HG03280 (cell line): ENCODE measurements at regions not wholly inside any gene's neighbourhood (a gene's known extent, or its start where the extent isn't known, plus 50 kb on each side); places are given as distances from the start of the nearest gene placed in this dataset.

Source experiments
- ATAC-seq: cut with Tn5 transposase; IDR thresholded peaks from one replicate; pipeline ENCODE4 v1.9.1; 2021; ENCODE audit warnings: mild to moderate bottlenecking, moderate library complexity; ENCODE audit not compliant: unreplicated experiment

- no peak for ATAC-seq
Observed at GRCh38 chr1:219365451-219365850, 191.8 kb downstream of the LYPLAL1 start.

DNA sequence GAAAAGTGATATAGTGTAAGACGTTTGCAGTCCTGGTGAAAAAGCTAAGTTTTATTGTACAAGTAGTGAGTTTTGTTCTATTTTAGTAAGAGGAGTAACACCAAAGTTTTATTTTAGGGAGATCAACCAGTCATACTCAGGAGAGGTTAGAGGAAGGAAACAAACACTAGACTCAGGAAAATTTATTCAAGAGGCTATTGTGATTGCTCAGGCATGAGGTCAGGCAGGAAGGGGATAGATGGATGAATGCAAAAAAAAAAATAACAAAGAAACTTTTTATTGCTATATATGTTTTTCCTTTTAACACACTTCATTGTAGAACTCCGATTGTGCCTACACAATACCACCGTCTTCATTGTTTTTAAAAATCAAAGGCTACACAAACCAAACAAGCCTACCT, 189.0 kb downstream of the LYPLAL1 start:
- no peak for ATAC-seq

DNA sequence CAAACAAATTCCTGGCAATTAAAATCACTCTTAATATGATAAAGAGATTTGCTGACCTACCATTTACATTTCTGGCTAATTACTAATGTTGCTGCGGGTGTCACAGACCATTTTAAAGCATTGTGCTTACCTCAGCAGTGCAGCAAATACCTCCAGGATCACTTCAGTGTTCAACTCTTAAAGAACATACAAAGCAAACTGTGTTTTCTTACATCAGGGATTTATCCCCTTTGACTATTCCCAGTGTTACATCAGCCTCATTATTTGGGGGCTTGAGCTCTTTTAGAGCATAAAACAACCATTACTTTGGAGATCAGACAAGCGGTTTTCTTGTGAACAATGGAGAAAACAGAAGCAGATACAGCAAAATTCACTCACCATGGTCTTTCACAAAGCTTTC, 185.4 kb downstream of the LYPLAL1 start:
- no peak for ATAC-seq

DNA sequence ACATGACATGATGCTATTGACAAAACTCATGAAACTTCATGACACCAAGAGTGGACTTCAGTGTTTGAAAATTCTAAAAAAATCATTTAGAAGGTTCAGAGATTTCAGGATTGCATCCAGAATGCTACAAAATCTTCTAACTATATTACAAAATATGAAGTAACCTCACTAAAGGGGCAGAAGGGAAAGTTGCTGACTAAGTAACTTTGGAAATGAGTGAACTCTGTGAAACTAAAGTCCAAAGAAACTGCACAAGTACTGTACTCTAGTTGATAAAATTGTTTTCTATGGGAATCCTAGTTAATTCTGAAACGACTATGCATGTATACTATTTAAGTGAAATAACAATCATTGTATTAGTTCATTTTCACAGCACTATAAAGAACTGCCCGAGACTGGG, 184.4 kb downstream of the LYPLAL1 start:
- ATAC-seq, result no peak

- no peak for ATAC-seq
Observed at GRCh38 chr1:219354962-219355361, 181.3 kb downstream of the LYPLAL1 start.

DNA sequence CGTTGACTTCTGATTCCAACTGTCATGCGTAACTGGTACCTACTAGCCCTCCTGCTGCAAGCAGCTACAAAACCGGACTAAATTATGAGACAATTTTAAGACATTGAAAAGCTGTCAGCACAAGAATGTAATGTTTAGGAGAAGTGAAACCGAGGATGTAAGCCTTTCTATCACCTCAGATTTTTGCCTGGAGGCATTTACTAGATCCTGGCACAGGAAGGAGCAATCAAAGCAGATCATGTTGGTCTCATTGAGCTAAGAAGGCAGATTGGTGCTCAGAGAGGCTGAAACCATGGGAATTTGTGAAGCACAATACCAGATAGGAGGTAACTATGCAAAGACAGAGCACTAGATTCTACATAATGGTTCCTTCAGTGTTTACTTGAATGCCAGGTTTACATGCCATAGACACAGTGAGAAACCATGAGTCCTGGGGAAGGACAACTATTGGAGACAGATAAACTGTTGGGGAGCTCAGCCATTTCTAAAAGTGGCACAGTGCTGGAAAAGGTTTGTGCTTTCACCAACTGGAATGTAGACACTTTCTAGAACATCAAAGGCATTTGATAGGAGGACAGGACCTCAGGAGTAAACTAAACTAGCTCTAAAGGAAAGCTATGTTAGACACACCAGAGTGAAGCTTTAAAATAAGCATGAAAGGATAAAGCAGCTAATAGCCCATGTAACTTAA, 179.4 kb downstream of the LYPLAL1 start:
- ATAC-seq, result no peak

GRCh38 chr1:219350172-219350931, 176.7 kb downstream of the LYPLAL1 start:
- no peak for ATAC-seq

GRCh38 chr1:219347921-219348391, 174.3 kb downstream of the LYPLAL1 start:
- ATAC-seq, result no peak

DNA sequence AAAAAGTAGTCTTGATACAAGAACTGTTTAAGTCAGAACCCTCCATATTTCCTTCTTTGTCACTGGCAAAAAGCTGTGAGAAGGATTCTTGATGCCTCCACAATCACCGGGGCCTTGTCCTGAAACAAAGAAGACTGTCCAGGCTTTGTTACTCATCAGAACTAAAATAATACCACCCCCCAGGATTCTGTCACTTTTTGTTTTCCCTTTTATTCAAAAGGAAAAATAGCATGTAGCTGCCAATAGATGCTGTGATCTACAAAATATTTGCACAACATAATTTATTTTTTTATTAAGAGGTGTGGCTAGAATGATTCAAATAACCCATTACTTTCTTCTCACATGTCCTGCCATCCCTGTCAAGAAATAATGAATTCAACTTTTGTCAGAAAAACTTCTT, 173.7 kb downstream of the LYPLAL1 start:
- no peak for ATAC-seq

GRCh38 chr1:219345953-219346352, 172.3 kb downstream of the LYPLAL1 start:
- ATAC-seq, result no peak

DNA sequence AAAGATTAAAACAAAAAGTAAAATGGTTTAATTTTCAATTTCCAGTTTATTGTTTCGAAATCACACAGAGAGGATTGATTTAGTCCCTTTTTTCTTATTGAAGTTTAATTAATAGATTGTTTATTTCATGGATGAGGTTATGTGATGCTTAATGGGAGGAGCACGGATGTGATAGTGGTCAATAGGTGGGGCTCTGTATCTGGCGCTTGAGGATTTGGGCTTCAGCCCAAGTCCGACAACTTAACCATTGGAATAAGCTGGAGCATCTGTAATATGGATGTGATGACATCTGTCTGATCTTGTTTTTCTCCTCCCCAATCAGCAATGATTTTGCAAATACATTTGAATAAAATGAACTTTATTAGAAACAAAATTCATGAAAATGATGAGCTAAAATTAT, 169.2 kb downstream of the LYPLAL1 start:
- ATAC-seq, result no peak

GRCh38 chr1:219340796-219341195, 167.1 kb downstream of the LYPLAL1 start:
- ATAC-seq, result no peak

DNA sequence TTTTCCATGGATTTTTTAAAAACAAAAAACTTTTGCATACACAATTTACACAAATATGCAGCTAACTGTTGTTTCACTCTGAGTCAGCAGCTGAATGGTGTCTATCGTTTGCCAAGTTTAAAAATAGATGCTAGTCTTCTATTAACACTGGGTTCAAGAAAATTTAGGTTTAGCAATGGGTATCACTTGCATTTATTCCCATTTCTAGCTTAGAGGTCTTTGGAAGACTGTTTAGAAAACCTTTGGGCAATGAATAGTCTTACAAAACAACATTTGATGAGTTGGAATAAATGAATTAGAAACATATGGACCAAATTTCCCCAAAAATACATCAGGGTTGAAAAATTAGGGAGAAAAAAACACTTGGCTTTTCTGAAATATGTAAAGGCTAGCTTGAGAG, 165.8 kb downstream of the LYPLAL1 start:
- ATAC-seq, result no peak

GRCh38 chr1:219337588-219337987, 163.9 kb downstream of the LYPLAL1 start:
- ATAC-seq, result no peak

- ATAC-seq, result no peak
Observed at GRCh38 chr1:219333626-219334025, 159.9 kb downstream of the LYPLAL1 start.

DNA sequence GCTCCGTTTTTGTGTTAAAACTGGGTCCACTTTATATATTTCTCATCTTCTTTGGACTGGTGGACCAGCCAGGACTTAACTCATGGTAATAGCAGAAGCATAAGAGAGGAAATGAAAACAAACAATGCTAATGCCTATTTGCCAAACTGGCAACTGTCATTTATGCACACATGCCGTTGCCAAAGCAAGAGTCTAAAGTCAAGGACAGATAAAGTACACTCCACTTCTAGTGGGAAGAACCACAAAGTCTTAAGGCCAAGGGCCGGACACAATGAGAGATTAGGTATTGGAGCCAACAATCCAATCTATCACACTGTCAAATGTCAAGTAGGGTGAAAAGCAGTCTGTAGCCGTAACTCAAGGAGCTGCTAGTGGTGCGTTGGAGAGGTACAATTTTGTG, 157.7 kb downstream of the LYPLAL1 start:
- no peak for ATAC-seq

DNA sequence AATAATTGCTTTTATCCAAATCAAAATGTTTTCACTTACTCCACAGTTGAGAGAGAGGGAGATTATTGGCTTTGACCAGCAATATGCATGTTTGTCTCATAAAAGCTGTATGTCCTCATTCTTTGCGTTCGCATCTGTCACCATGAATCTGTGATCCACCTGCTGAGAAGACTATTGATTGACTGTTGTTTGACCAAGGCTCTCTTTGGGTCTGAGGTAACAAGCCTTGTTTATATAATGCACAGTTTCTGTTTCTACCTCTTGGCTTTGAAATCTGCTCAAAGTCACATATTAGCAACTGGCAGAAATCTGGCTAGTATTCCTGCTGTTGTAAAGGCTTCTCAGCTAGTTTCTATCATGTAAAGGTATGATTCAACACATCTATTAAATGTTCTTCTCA, 157.0 kb downstream of the LYPLAL1 start:
- no peak for ATAC-seq

- no peak for ATAC-seq
Observed at GRCh38 chr1:219330001-219330400, 156.3 kb downstream of the LYPLAL1 start.

DNA sequence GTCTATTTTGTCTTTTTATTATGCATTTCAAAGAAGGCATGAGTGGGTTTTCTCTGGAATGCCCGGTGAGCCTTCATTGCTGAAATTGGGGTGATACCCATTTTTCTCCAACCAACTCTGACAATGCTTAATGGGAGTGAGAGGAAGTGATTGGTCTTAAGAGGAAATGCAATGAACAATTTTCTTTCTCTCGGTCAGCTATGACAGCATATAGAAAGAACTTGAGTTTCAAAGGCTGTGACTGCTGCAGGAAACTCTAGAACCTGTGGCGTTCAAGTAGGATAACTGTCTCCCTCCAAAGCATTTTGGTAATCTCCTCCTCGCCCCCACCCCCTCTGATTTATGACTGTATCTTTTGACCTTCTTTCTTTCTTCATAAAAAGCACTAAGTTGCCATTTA, 155.9 kb downstream of the LYPLAL1 start:
- no peak for ATAC-seq

DNA sequence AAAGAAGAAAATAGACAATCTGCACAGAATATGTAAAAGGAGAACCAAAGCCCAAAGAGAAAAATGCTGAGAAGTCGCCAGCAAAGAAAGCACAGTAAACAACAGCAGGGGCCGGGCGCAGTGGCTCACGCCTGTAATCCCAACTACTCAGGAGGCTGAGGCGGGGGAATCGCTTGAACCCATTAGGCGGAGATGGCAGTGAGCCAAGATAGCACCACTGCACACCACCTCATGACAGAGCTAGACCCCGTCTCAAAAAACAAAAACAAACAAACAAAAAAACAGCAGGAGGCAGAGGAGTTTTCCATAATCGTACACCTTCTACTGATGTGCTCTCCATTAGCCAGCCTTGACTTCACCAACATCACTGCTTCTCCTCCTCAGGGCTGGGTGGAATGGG, 153.2 kb downstream of the LYPLAL1 start:
- no peak for ATAC-seq

DNA sequence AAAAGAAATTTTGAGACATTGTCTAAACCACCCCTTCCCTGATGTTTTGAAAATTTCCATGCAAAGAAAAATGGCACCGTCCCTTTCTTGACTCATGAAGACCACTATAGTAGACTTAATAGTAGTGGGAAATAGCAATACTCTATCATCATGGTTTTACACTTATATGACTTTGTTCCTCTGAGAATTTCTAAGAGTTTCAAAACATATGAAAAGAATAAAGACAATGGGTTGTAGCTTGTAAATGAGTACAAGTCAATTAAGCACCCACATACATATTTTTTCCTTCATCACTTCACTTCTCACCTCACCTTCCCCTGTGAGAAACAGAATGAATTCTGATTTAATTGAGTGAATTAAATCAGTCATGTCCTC, 151.7 kb downstream of the LYPLAL1 start:
- ATAC-seq, result peak; percentile 17

DNA sequence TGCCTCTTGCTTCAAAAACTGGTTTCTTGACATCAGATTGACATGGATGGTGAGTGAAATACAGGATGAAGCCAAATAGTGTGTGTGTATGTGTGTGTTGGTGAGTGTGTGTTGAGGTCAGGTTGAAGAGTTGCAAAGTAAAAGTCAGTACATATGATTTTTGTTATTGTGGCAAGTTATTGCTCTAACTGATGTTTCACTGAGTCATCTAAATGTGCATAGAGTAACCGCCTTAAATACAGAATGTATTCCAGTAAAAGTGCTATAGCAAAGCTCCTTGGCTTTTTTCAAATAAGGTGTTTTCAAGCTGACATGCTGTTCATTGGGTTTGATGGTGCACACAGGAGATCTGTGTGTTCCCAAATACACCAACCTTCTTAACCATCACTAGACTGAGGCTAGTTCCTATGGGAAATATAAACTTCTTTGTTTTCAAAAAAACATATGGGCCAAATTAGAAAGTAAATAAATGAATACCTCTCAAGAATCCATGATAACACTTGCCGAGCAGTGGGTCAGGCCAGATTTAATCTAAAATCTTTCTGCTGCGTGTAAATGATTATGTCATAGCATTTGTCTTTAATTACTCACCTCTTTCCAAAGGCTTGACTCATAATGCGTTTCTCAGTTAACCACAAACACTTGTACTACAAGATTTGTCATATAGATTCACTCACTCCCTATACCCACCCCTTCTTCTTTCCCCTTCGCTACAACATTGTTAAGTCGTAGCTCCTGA, 151.1 kb downstream of the LYPLAL1 start:
- peak; percentile 87 for ATAC-seq
